ENCODE measurements at regions not wholly inside any gene's neighbourhood (a gene's known extent, or its start where the extent isn't known, plus 50 kb on each side); places are given as distances from the start of the nearest gene placed in this dataset.
"Not testable (repeated sequence)": the region's sequence is repeated elsewhere in the genome, so short reads cannot be mapped to it uniquely, and the experiment has no call there.

DNA sequence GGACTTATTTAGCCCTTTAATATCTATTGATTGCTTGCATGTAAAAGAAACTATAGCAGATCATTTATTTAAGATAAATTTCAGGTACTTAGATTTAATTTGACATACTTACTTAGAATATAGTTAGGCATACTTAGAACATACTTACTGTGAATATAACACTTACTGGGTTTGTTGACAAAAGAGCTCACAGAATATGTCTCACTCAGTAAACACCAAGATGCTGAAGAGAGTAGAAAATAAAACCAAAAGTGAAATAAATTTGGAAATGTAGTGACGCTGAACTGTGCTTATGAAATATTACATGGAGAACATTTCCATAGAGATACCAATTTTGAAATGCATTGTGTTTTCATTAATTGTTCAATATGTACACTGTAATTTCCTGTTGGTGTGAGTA, 615.4 kb upstream of the MAN1A1 start:
- intact Hi-C loops (cut with DNase I): no loop called here
- no peak for DNase-seq (ENCODE audit: low spot score)

DNA sequence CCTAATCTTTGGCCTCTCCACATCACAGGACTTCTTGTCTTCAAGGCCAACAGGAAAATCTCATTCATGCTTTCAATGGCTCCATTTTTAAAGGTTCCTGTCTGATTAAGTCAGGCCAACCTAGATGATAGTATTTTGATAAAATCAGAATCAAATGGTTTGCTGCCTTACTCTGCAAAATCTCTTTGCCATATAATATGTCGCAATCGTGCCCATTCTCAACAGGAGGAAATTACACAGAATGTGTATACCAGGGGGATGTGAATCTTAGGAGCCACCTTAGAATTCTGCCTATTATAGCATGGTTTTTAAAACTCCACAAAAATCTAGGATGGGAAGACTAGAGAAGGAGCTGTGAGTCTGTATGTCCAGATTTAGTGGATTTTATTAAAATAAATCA, 612.9 kb upstream of the MAN1A1 start:
- DNase-seq (ENCODE audit: low spot score): no peak
- intact Hi-C loops (cut with DNase I): no loop called here

- DNase-seq (ENCODE audit: low spot score): no peak
- intact Hi-C loops (cut with DNase I): no loop called here
Measured at GRCh38 chr6:119961450-119961849, 611.9 kb upstream of the MAN1A1 start.

DNA sequence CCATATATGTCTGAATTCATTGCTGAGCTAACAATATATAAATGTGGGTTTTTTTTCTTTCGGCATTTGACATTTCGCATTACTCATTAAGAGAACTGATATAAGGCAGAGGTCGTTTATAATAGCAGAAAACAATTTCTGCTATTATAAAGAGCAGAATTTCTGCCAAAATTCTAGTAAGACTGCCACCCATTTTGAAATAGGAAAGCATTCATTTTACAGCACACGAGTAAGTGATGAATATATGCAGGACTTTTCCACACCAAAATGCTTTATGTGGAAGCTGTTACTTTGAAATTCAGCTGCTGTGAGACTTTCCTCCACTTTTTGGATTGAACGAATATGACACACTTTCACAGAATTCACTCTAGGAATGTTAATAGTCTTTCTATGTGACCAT, 610.9 kb upstream of the MAN1A1 start:
- DNase-seq (ENCODE audit: low spot score): no peak
- intact Hi-C loops (cut with DNase I): no loop called here

DNA sequence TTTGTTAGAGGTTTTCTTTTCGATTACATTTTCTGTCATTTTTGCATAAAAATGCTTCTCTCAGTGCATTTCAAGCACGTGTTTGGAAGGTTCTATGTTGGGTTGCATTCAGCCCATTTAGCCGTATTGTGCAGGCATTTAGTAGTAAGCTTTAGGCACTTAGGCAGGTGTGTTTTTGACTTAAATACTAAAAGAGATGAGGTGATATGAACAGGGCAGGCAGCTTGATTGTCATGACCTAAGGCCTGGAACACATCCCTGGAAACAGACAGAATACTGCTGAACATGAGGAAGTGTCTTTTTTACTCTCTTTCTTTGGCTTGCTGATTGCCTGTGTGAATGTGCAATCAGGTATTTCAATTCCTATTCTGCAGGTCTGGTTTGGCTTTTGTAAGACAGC, 610.5 kb upstream of the MAN1A1 start:
- DNase-seq (ENCODE audit: low spot score): no peak
- intact Hi-C loops (cut with DNase I): no loop called here

DNA sequence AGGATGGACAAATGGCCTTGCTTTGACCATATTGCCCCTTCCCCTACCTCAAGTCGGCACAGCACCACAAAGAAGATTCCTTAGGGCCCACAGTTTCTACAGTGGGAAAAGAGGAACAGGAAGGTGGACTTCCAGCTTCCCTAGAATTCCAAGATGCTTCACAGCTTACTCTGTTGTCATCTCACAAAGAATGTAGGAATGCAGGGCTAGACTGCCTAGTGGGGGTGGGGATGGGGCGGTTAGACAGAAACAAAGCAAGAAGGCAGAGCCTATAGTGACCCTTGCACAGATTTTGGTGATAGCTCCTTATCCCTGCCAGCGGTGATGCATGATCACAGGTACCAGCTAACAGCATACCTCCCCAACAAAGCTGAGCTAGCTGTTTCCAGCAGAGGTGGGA, 607.6 kb upstream of the MAN1A1 start:
- intact Hi-C loops (cut with DNase I): no loop called here

GRCh38 chr6:119952696-119953095, 603.1 kb upstream of the MAN1A1 start:
- intact Hi-C loops (cut with DNase I): no loop called here
- DNase-seq (ENCODE audit: low spot score): no peak

More for the DNA sequence above, 607.6 kb upstream of the MAN1A1 start:
- DNase-seq (ENCODE audit: low spot score): no peak

- DNase-seq (ENCODE audit: low spot score): no peak
- intact Hi-C loops (cut with DNase I): no loop called here
Measured at GRCh38 chr6:119950681-119951080, 601.1 kb upstream of the MAN1A1 start.

GRCh38 chr6:119942078-119942752, 592.7 kb upstream of the MAN1A1 start:
- no peak for DNase-seq (ENCODE audit: low spot score)
- intact Hi-C loops (cut with DNase I): no loop called here

GRCh38 chr6:119938752-119939151, 589.2 kb upstream of the MAN1A1 start:
- intact Hi-C loops (cut with DNase I): no loop called here
- DNase-seq (ENCODE audit: low spot score): no peak

DNA sequence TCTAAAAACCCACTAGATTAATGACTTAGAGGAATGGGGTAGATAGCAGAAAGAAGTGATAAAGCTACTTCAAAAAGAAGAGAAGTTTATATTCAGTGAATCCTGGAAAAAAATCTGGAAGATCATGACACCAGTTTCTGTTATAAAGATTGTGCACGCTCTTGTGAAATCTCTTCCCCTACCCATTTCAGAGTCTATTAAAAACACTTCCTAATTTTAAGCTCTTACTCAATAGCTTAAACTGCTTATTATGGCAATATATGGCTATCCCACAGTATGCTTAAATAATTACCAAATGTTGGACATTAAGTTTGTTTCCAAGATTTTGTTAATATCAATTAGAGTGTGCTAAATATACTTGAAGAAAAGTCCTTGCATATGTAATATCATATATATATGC, 585.3 kb upstream of the MAN1A1 start:
- DNase-seq (ENCODE audit: low spot score): no peak
- intact Hi-C loops (cut with DNase I): no loop called here

GRCh38 chr6:119929121-119929520, 579.6 kb upstream of the MAN1A1 start:
- no peak for DNase-seq (ENCODE audit: low spot score)
- intact Hi-C loops (cut with DNase I): no loop called here

DNA sequence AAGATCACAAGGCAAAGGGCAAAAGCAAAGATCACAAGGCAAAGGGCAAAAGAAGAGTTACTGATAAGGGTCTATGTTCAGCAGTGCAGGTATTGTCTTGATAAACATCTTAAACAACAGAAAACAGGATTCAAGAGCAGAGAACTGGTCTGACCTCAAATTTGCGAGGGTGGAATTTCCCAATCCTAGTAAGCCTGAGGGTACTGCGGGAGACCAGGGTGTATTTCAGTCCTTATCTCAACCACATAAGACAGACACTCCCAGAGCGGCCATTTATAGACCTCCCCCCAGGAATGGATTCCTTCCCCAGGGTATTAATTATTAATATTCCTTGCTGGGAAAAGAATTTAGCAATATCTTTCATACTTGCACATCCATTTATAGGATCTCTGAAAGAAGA, 575.3 kb upstream of the MAN1A1 start:
- DNase-seq (ENCODE audit: low spot score): not testable (repeated sequence)
- intact Hi-C loops (cut with DNase I): loop anchor here in 1 of 2 donors (5.0 kb wide), 1 partner anchor 1773 kb away; no protein-coding TSS in a partner anchor

DNA sequence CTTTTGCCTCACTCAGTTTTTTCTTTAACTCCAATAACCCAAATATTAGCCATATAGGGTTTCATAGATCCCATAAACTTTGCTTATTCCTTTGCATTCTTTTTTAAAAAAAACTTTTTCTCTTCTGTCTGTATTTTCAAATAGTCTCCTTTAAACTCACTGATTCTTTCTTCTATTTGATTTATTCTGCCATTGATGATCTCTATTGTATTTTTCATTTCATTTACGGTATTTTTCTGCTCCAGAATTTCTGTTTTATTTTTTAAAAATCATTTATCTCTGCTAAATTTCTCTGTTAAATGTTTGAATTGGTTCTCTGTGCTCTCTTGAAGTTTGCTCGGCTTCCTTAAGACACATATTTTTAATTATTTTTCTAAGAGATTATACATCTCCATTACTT, 573.3 kb upstream of the MAN1A1 start:
- DNase-seq (ENCODE audit: low spot score): no peak
- intact Hi-C loops (cut with DNase I): loop anchor here in 1 of 2 donors (5.0 kb wide), 1 partner anchor 1771 kb away; no protein-coding TSS in a partner anchor

GRCh38 chr6:119921491-119922010, 572.0 kb upstream of the MAN1A1 start:
- intact Hi-C loops (cut with DNase I): loop anchor here in 1 of 2 donors (5.0 kb wide), 1 partner anchor 1769 kb away; no protein-coding TSS in a partner anchor
- no peak for DNase-seq (ENCODE audit: low spot score)

- intact Hi-C loops (cut with DNase I): no loop called here
- no peak for DNase-seq (ENCODE audit: low spot score)
Measured at GRCh38 chr6:119917186-119917585, 567.6 kb upstream of the MAN1A1 start.

- intact Hi-C loops (cut with DNase I): no loop called here
- DNase-seq (ENCODE audit: low spot score): no peak
Measured at GRCh38 chr6:119915971-119916370, 566.4 kb upstream of the MAN1A1 start.

DNA sequence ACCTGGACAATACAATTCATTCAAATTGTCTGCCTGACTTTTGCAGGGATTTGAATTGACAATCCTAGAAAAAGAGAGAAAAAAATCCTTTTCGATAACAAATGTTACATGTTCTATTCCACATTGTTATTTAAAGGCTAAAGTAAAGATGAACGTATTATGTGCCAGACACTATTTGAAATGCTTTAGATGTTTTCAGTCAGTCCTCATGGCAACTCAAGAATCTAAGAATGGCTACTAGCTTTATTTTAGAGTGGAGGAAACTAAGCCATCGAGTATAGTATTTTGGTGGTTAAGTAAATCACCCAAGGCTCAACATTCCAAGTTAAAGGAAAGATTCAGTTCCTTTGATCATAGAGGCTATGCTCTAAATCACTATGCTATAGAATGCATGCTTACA, 558.6 kb upstream of the MAN1A1 start:
- DNase-seq (ENCODE audit: low spot score): no peak
- intact Hi-C loops (cut with DNase I): no loop called here

DNA sequence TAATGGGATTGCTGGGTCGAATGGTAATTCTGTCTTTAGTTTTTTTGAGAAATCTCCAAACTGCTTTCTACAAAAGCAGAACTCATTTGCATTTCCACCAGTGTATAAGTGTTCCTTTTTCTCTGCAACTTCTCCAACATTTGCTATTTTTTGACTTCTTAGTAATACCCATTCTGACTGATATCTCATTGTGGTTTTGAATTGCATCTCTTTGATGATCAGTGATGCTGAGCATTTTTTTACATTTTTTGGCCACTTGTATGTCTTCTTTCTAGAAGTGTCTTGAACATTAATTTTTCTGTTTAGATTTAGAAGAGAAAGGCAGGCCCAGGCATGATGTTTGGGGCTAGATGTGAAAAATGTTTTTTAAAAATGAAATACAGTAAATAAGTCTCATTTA, 553.1 kb upstream of the MAN1A1 start:
- DNase-seq (ENCODE audit: low spot score): no peak
- intact Hi-C loops (cut with DNase I): no loop called here

GRCh38 chr6:119896806-119897205, 547.2 kb upstream of the MAN1A1 start:
- no peak for DNase-seq (ENCODE audit: low spot score)
- intact Hi-C loops (cut with DNase I): no loop called here

- DNase-seq (ENCODE audit: low spot score): no peak
- intact Hi-C loops (cut with DNase I): no loop called here
Measured at GRCh38 chr6:119895626-119896025, 546.1 kb upstream of the MAN1A1 start.

All from posterior vena cava (tissue), 2 donors.